ENCODE measurements at regions not wholly inside any gene's neighbourhood (a gene's known extent, or its start where the extent isn't known, plus 50 kb on each side); places are given as distances from the start of the nearest gene placed in this dataset.

DNA sequence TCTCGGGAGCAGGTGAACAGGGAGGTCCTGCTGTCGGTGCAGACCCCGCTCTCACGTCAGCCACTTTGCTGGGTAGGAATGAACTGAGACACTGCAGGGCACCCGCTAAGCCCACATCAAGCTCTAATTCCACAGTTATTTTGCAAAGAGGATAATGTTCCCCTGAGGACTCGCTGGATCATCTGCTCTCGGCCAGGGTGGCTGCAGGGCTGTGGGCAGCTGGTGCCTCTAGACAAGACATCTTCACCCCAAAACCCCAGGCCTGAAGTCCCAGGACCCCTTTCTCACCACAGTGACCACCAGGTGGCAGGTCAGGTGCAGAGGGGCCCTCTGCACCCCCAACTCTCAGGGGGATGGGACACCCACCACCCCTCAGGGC lies 135.1 kb upstream of the PPP1R26 start:
- TF ChIP-seq ZFP3 (CRISPR knock-in tag; IDR thresholded peaks at IDR 0.05) (no peak), ESRRG (CRISPR knock-in tag; IDR thresholded peaks at IDR 0.05) (no peak), ARNTL (CRISPR knock-in tag; IDR thresholded peaks at IDR 0.05; ENCODE audit: borderline replicate concordance, low read depth) (no peak), ZNF565 (CRISPR knock-in tag; conservative IDR thresholded peaks at IDR 0.05; ENCODE audit: low read depth) (no peak), RARB (CRISPR knock-in tag; IDR thresholded peaks at IDR 0.05) (no peak), SNAI2 (CRISPR knock-in tag; IDR thresholded peaks at IDR 0.05) (no peak), TSHZ2 (CRISPR knock-in tag; IDR thresholded peaks at IDR 0.05) (no peak), ZFP30 (CRISPR knock-in tag; IDR thresholded peaks at IDR 0.05) (no peak), TCF4 (CRISPR knock-in tag; IDR thresholded peaks at IDR 0.05; ENCODE audit: borderline replicate concordance) (no peak), ISL1 (CRISPR knock-in tag; IDR thresholded peaks at IDR 0.05) (no peak), ZC3H10 (CRISPR knock-in tag; IDR thresholded peaks at IDR 0.05) (no peak), OSR1 (CRISPR knock-in tag; IDR thresholded peaks at IDR 0.05) (no peak), ZNF70 (CRISPR knock-in tag; IDR thresholded peaks at IDR 0.05) (no peak), ZNF8 (CRISPR knock-in tag; IDR thresholded peaks at IDR 0.05) (no peak)

Data from SK-N-SH treated with all-trans-retinoic acid at 6 μM for 48 hours (cell line).